ENCODE measurements at regions not wholly inside any gene's neighbourhood (a gene's known extent, or its start where the extent isn't known, plus 50 kb on each side); places are given as distances from the start of the nearest gene placed in this dataset.
"Not testable (repeated sequence)": the region's sequence is repeated elsewhere in the genome, so short reads cannot be mapped to it uniquely, and the experiment has no call there.

DNA sequence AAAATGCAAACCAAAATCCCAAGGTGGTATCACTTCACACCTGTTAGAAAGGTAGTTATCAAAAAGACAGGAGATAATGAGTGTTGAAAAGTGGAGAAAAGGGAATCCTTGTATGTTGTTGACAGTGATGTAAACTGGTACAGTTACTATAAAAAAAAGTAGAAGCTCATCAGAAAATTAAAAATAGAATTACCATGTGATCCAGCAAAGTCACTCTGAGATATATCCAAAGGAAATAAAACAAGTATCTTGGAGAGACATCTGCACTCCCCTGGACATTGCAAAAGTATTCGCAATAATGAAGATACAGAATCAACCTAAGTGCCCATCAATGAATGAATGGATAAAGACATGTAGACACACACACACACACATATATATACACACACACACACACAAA lies 208.3 kb upstream of the PIEZO2 start:
- no peak overlapping the region for H3K9ac ChIP-seq (ENCODE audit: low read length)
- no peaks in the 10 kb centered on the region for H4K20me1 ChIP-seq (ENCODE audit: insufficient read depth, low read length)
- no peaks in the 10 kb centered on the region for H3K36me3 ChIP-seq (replicated peaks; ENCODE audit: low read depth, low read length)
- no peaks in the 10 kb centered on the region for H3K9me3 ChIP-seq (ENCODE audit: insufficient read depth, low read length)
- H3K4me1 ChIP-seq (ENCODE audit: low read length) = no peaks in the 10 kb centered on the region
- H3K79me2 ChIP-seq (ENCODE audit: low read length) = no peaks in the 10 kb centered on the region
- no peak overlapping the region for H3K4me2 ChIP-seq (ENCODE audit: low read length)
- H2AFZ ChIP-seq (ENCODE audit: low read depth, low read length) = no peak overlapping the region
- TF ChIP-seq CTCF (IDR thresholded peaks at IDR 0.05; ENCODE audit: low read depth, low read length) (no peak), EZH2phosphoT487 (IDR thresholded peaks at IDR 0.05; ENCODE audit: low read depth) (no peak)
- no peaks in the 10 kb centered on the region for H3K27me3 ChIP-seq (ENCODE audit: low read depth, low read length)
- no peak overlapping the region for H3K4me3 ChIP-seq (ENCODE audit: low read length)
- H3K27ac ChIP-seq (ENCODE audit: low read length) = no peak overlapping the region

DNA sequence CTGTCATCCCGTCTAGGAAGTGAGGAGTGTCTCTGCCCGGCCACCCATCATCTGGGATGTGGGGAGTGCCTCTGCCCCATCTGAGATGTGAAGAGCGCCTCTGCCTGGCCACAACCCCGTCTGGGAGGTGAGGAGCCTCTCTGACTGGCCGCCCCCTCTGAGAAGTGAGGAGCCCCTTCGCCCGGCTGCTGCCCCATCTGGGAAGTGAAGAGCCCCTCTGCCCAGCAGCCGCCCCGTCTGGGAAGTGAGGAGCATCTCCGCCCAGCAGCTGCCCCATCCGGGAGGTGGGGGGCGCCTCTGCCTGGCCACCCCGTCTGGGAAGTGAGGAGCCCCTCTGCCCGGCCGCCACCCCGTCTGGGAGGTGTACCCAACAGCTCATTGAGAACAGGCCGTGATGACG lies 195.2 kb upstream of the PIEZO2 start:
- not testable (repeated sequence) for H3K4me2 ChIP-seq (ENCODE audit: low read length); H4K20me1 ChIP-seq (ENCODE audit: insufficient read depth, low read length); H3K4me3 ChIP-seq (ENCODE audit: low read length)

DNA sequence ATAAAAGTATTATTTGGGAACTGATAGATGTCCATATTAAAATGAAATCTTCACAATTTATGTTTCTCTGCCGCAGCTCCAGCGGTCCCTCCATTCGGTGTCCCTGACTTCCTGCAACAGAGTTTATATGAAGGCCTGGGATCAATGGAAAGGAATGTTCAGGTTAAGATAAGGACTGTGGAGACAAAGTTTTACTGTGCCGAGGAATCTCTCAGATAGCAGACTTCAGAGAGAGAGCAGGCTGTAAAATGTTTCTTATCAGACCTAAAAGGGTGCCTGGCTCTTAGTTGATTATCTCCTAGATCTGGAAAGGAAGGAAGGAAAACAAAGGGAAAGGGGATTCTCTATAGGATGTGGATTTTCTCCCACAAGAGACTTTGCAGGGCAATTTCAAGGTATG lies 193.7 kb upstream of the PIEZO2 start:
- Histone ChIP-seq H3K4me1 (ENCODE audit: low read length) (no peaks in the 10 kb centered on the region), H3K9ac (ENCODE audit: low read length) (no peak overlapping the region), H2AFZ (ENCODE audit: low read depth, low read length) (no peak overlapping the region), H3K36me3 (replicated peaks; ENCODE audit: low read depth, low read length) (no peaks in the 10 kb centered on the region), H3K27ac (ENCODE audit: low read length) (no peak overlapping the region), H3K79me2 (ENCODE audit: low read length) (no peaks in the 10 kb centered on the region), H3K4me2 (ENCODE audit: low read length) (no peak overlapping the region), H3K4me3 (ENCODE audit: low read length) (no peak overlapping the region), H4K20me1 (ENCODE audit: insufficient read depth, low read length) (no peaks in the 10 kb centered on the region), H3K27me3 (ENCODE audit: low read depth, low read length) (no peaks in the 10 kb centered on the region), H3K9me3 (ENCODE audit: insufficient read depth, low read length) (no peaks in the 10 kb centered on the region)
- TF ChIP-seq EZH2phosphoT487 (IDR thresholded peaks at IDR 0.05; ENCODE audit: low read depth) (no peak), CTCF (IDR thresholded peaks at IDR 0.05; ENCODE audit: low read depth, low read length) (no peak)

More for the DNA sequence above, 195.2 kb upstream of the PIEZO2 start:
- not testable (repeated sequence) for H2AFZ ChIP-seq (ENCODE audit: low read depth, low read length); H3K79me2 ChIP-seq (ENCODE audit: low read length); H3K27ac ChIP-seq (ENCODE audit: low read length); H3K9ac ChIP-seq (ENCODE audit: low read length); H3K36me3 ChIP-seq (replicated peaks; ENCODE audit: low read depth, low read length); H3K27me3 ChIP-seq (ENCODE audit: low read depth, low read length); H3K9me3 ChIP-seq (ENCODE audit: insufficient read depth, low read length); H3K4me1 ChIP-seq (ENCODE audit: low read length)

DNA sequence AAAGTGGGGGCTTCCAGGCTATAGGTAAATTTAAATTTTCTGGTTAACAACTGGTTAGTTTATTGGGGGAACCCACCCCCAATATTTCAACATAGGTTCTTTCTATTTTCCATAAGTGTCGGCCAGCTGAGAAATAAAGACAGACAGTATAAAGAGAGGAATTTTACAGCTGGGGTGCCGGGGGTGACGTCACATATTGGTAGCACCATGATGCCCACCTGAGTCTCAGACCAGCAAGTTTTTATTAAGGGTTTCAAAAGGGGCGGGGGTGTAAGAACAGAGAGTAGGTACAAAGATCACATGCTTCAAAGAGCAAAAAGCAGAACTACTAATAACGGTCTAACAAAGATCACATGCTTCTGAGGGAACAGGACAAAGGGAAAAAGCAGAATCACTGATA lies 192.7 kb upstream of the PIEZO2 start:
- H4K20me1 ChIP-seq (ENCODE audit: insufficient read depth, low read length); H3K27ac ChIP-seq (ENCODE audit: low read length); H3K4me3 ChIP-seq (ENCODE audit: low read length); H3K36me3 ChIP-seq (replicated peaks; ENCODE audit: low read depth, low read length); H2AFZ ChIP-seq (ENCODE audit: low read depth, low read length); H3K9me3 ChIP-seq (ENCODE audit: insufficient read depth, low read length); H3K27me3 ChIP-seq (ENCODE audit: low read depth, low read length); H3K79me2 ChIP-seq (ENCODE audit: low read length); H3K4me2 ChIP-seq (ENCODE audit: low read length); H3K4me1 ChIP-seq (ENCODE audit: low read length); H3K9ac ChIP-seq (ENCODE audit: low read length): not testable (repeated sequence)

GRCh38 chr18:11339188-11339775 lies 189.9 kb upstream of the PIEZO2 start:
- Histone ChIP-seq H4K20me1 (ENCODE audit: insufficient read depth, low read length) (no peaks in the 10 kb centered on the region), H2AFZ (ENCODE audit: low read depth, low read length) (no peak overlapping the region), H3K4me2 (ENCODE audit: low read length) (no peak overlapping the region), H3K36me3 (replicated peaks; ENCODE audit: low read depth, low read length) (no peaks in the 10 kb centered on the region), H3K9me3 (ENCODE audit: insufficient read depth, low read length) (no peaks in the 10 kb centered on the region), H3K27ac (ENCODE audit: low read length) (no peak overlapping the region), H3K4me3 (ENCODE audit: low read length) (no peak overlapping the region), H3K79me2 (ENCODE audit: low read length) (no peaks in the 10 kb centered on the region), H3K9ac (ENCODE audit: low read length) (no peak overlapping the region), H3K27me3 (ENCODE audit: low read depth, low read length) (no peaks in the 10 kb centered on the region), H3K4me1 (ENCODE audit: low read length) (no peaks in the 10 kb centered on the region)
- TF ChIP-seq EZH2phosphoT487 (IDR thresholded peaks at IDR 0.05; ENCODE audit: low read depth) (no peak), CTCF (IDR thresholded peaks at IDR 0.05; ENCODE audit: low read depth, low read length) (no peak)

All from OCI-LY3 (cell line).